GM13976 (cell line): ENCODE measurements at regions not wholly inside any gene's neighbourhood (a gene's known extent, or its start where the extent isn't known, plus 50 kb on each side); places are given as distances from the start of the nearest gene placed in this dataset.
"Not testable (repeated sequence)": the region's sequence is repeated elsewhere in the genome, so short reads cannot be mapped to it uniquely, and the experiment has no call there.

Source experiments
- DNase-seq: peaks from one replicate; pipeline ENCODE4 v3.0.0; 2012; ENCODE audit warnings: low spot score
- in situ Hi-C: fragments of 300-500 bp; cut with MboI; formaldehyde crosslinking; loops from one replicate; pipeline ENCODE4 v1.12.0; 2022; ENCODE audit warnings: low sequenced_read_pairs, mixed read lengths, inconsistent platforms; ENCODE audit not compliant: unreplicated experiment
- TF ChIP-seq, protein P1 (sequence below): IDR thresholded peaks from 2 replicates; pipeline ENCODE4 v1.5.1; 2012; ENCODE audit warnings: borderline replicate concordance, mild to moderate bottlenecking; ENCODE audit not compliant: insufficient read depth; ENCODE audit errors: extremely low read depth, missing control alignments, control extremely low read depth

- TF ChIP-seq, protein P1, sequence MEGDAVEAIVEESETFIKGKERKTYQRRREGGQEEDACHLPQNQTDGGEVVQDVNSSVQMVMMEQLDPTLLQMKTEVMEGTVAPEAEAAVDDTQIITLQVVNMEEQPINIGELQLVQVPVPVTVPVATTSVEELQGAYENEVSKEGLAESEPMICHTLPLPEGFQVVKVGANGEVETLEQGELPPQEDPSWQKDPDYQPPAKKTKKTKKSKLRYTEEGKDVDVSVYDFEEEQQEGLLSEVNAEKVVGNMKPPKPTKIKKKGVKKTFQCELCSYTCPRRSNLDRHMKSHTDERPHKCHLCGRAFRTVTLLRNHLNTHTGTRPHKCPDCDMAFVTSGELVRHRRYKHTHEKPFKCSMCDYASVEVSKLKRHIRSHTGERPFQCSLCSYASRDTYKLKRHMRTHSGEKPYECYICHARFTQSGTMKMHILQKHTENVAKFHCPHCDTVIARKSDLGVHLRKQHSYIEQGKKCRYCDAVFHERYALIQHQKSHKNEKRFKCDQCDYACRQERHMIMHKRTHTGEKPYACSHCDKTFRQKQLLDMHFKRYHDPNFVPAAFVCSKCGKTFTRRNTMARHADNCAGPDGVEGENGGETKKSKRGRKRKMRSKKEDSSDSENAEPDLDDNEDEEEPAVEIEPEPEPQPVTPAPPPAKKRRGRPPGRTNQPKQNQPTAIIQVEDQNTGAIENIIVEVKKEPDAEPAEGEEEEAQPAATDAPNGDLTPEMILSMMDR, result no peak
- in situ Hi-C loops, result no loop called here
- no peak for DNase-seq
Measured at GRCh38 chr5:164235300-164235891, 730.0 kb downstream of the MAT2B start.

- TF ChIP-seq, protein P1, result no peak
- no peak for DNase-seq
- in situ Hi-C loops, result no loop called here
Measured at GRCh38 chr5:164237486-164237885, 732.1 kb downstream of the MAT2B start.

DNA sequence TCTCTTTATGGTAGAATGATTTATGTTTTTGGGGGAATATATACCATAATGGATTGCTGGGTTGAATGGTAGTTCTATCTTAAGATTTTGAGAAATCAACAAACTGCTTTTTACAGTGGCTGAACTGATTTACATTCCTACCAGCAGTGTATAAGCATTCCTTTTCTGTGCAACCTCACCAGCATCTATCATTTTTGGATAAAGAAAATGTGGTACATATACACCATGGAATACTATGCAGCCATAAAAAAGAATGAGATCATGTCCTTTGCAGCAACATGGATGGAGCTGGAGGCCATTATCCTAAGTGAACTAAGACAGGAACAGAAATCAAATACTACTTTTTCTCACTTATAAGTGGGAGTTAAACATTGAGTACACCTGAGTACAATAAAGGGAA lies 746.4 kb downstream of the MAT2B start:
- in situ Hi-C loops, DNase-seq: not testable (repeated sequence)

- in situ Hi-C loops, result no loop called here
- TF ChIP-seq, protein P1, result no peak
- no peak for DNase-seq
Measured at GRCh38 chr5:164253764-164254163, 748.3 kb downstream of the MAT2B start.

GRCh38 chr5:164255598-164256213 lies 750.3 kb downstream of the MAT2B start:
- no peak for DNase-seq
- TF ChIP-seq, protein P1, result no peak
- in situ Hi-C loops, result no loop called here

DNA sequence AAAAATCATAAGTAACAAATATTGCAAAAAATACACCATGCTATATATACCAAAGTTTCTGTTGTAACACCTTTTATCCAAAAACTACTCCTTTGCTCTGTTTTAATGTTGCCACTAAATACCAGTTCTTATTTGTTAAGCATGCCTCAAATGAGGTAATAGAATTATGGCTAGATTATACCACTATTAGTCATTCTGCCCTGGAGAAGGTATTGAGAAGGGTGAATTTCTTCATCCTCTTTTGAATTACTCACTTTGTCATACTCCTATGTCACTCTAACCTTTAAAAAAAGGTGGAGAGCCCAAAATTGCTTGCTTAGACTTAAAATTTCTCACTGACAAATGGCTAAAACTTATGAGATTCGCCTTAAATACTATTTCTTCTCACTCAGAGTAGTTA lies 750.9 kb downstream of the MAT2B start:
- in situ Hi-C loops, result no loop called here

GRCh38 chr5:164256954-164257353 lies 751.5 kb downstream of the MAT2B start:
- in situ Hi-C loops, result no loop called here
- no peak for DNase-seq
- TF ChIP-seq, protein P1, result no peak

More for the DNA sequence above, 750.9 kb downstream of the MAT2B start:
- DNase-seq, result no peak
- TF ChIP-seq, protein P1, result no peak
